IMR-90 (cell line): ENCODE measurements at regions not wholly inside any gene's neighbourhood (a gene's known extent, or its start where the extent isn't known, plus 50 kb on each side); places are given as distances from the start of the nearest gene placed in this dataset.
A peak's percentile ranks its signal among the peaks of the same experiment; 100 is the strongest.

Source experiments
- ATAC-seq: fragments of 200-7000 bp; cut with Tn5 transposase; 2 replicates; pipeline ENCODE4 v1.9.1; 2020; ENCODE audit warnings: low read depth, mild to moderate bottlenecking, moderate library complexity
- BruUV-seq: library from RNA; stranded (reverse); fragments of 400-500 nt; replicated peaks from 2 replicates; lab custom pipeline; 2021; lab: Mats Ljungman, UMichigan
- CTCF ChIA-PET: fragments of 300-600 bp; formaldehyde crosslinking; extraction: SDS; loops from one replicate; lab custom pipeline; 2021; ENCODE audit warnings: antibody characterized with exemption; lab: Yijun Ruan, JAX
- POLR2A ChIA-PET: fragments of 300-600 bp; sonication (Branson Sonifier 250); formaldehyde crosslinking; loops from one replicate; lab custom pipeline; 2022; ENCODE audit warnings: antibody characterized with exemption; ENCODE audit not compliant: unreplicated experiment; lab: Charles Lee
- DNase-seq: peaks from one replicate; pipeline ENCODE4 v3.0.0; 2013
- H2AFZ ChIP-seq: replicated peaks from 2 replicates; pipeline ENCODE3; 2013; ENCODE audit warnings: low read length, mild to moderate bottlenecking; ENCODE audit not compliant: poor library complexity
- H2AK5ac ChIP-seq: 2 replicates; pipeline ENCODE4 v1.6.1; 2013; ENCODE audit warnings: low read depth, low read length, inconsistent platforms
- H2AK9ac ChIP-seq: replicated peaks from 2 replicates; pipeline ENCODE3; 2013; ENCODE audit warnings: mild to moderate bottlenecking, low read depth, low read length, moderate library complexity; ENCODE audit not compliant: poor library complexity
- H2BK120ac ChIP-seq: 2 replicates; pipeline ENCODE4 v1.6.1; 2013; ENCODE audit warnings: low read depth, low read length, inconsistent platforms
- H2BK15ac ChIP-seq: 3 replicates; pipeline ENCODE4 v1.6.1; 2013; ENCODE audit warnings: low read depth, low read length, inconsistent platforms
- H2BK20ac ChIP-seq: 2 replicates; pipeline ENCODE4 v1.6.1; 2013; ENCODE audit warnings: low read depth, mild to moderate bottlenecking, inconsistent platforms, low read length, moderate library complexity
- H2BK5ac ChIP-seq: 2 replicates; pipeline ENCODE4 v1.6.1; 2013; ENCODE audit warnings: mild to moderate bottlenecking, low read depth, low read length, inconsistent platforms; ENCODE audit not compliant: poor library complexity, severe bottlenecking
- H3K14ac ChIP-seq: replicated peaks from 2 replicates; pipeline ENCODE4 v1.6.1; 2013; ENCODE audit warnings: low read depth, low read length, inconsistent platforms
- H3K18ac ChIP-seq: 2 replicates; pipeline ENCODE4 v1.6.1; 2013; ENCODE audit warnings: low read depth, low read length, control low read depth
- H3K23ac ChIP-seq: 2 replicates; pipeline ENCODE4 v1.6.1; 2013; ENCODE audit warnings: low read depth, low read length, inconsistent platforms
- H3K27ac ChIP-seq: 2 replicates; pipeline ENCODE4 v1.5.1; 2013; ENCODE audit warnings: mild to moderate bottlenecking, control low read depth, low read length; ENCODE audit not compliant: insufficient read depth
- H3K27me3 ChIP-seq: 2 replicates; pipeline ENCODE4 v1.6.1; 2013; ENCODE audit warnings: low read length; ENCODE audit not compliant: control insufficient read depth, insufficient read depth
- H3K36me3 ChIP-seq: 2 replicates; pipeline ENCODE4 v1.6.1; 2013; ENCODE audit warnings: low read length, mixed read lengths; ENCODE audit not compliant: control insufficient read depth, insufficient read depth
- H3K4ac ChIP-seq: 2 replicates; pipeline ENCODE4 v1.6.1; 2013; ENCODE audit warnings: low read depth, low read length, inconsistent platforms
- H3K4me1 ChIP-seq: 2 replicates; pipeline ENCODE4 v1.6.1; 2013; ENCODE audit warnings: low read length, mixed read lengths; ENCODE audit not compliant: control insufficient read depth, insufficient read depth
- H3K4me2 ChIP-seq: 2 replicates; pipeline ENCODE4 v1.6.1; 2013; ENCODE audit warnings: low read depth, mild to moderate bottlenecking, control low read depth, low read length, moderate library complexity
- H3K4me3 ChIP-seq: 2 replicates; pipeline ENCODE4 v1.5.1; 2013; ENCODE audit warnings: low read depth, mild to moderate bottlenecking, control low read depth, low read length, moderate library complexity; ENCODE audit not compliant: insufficient read depth
- H3K56ac ChIP-seq: 2 replicates; pipeline ENCODE4 v1.6.1; 2013; ENCODE audit warnings: low read length, inconsistent platforms; ENCODE audit not compliant: insufficient read depth; ENCODE audit errors: extremely low read depth
- H3K79me1 ChIP-seq, 2 experiments: 2 replicates each; pipeline ENCODE4 v1.6.1; 2013; ENCODE audit warnings: low read length in 2 of 2, inconsistent platforms in 1 of 2, low read depth in 1 of 2
- H3K9ac ChIP-seq: 2 replicates; pipeline ENCODE4 v1.6.1; 2013; ENCODE audit warnings: low read depth, low read length, control low read depth
- H3K9me1 ChIP-seq: 2 replicates; pipeline ENCODE4 v1.6.1; 2013; ENCODE audit warnings: low read length, inconsistent platforms; ENCODE audit not compliant: insufficient read depth
- H3K9me3 ChIP-seq: 2 replicates; pipeline ENCODE4 v1.6.1; 2013; ENCODE audit warnings: low read length; ENCODE audit not compliant: control insufficient read depth, insufficient read depth
- H4K20me1 ChIP-seq: 2 replicates; pipeline ENCODE4 v1.6.1; 2013; ENCODE audit warnings: low read length, inconsistent platforms; ENCODE audit not compliant: insufficient read depth
- H4K5ac ChIP-seq: 2 replicates; pipeline ENCODE4 v1.6.1; 2013; ENCODE audit warnings: mild to moderate bottlenecking, low read depth, low read length, control low read depth
- H4K8ac ChIP-seq, 2 experiments: 2 replicates each; pipeline ENCODE4 v1.6.1; 2013; ENCODE audit warnings: low read depth in 2 of 2, low read length in 2 of 2, control low read depth in 1 of 2, inconsistent platforms in 1 of 2
- H4K91ac ChIP-seq: 2 replicates; pipeline ENCODE4 v1.6.1; 2013; ENCODE audit warnings: low read depth, low read length, inconsistent platforms; ENCODE audit not compliant: insufficient read depth
- CHD1 ChIP-seq: IDR thresholded peaks from 2 replicates; pipeline ENCODE4 v1.6.1; 2012; ENCODE audit warnings: low read depth, low read length, improper control_type of control experiment
- MAFK ChIP-seq: IDR thresholded peaks from 2 replicates; pipeline ENCODE4 v1.6.1; 2012; ENCODE audit warnings: low read depth, low read length, improper control_type of control experiment
- RFX5 ChIP-seq: IDR thresholded peaks from 2 replicates; pipeline ENCODE4 v1.8.0; 2012; ENCODE audit warnings: low read depth, mild to moderate bottlenecking, low read length, moderate library complexity
- WGBS, 2 experiments: methylation state at CpG; one replicate each; pipeline versions ENCODE4 v1.1.5 to v1.1.7; 2013; ENCODE audit warnings: missing lambda C conversion rate in 2 of 2; ENCODE audit not compliant: insufficient read length in 1 of 2; ENCODE audit errors: extremely low coverage in 2 of 2; 5-methylcytosine and 5-hydroxymethylcytosine counted together
- dilution Hi-C: fragments of 300-500 bp; cut with HindIII; formaldehyde crosslinking; loops from one replicate; pipeline ENCODE4 v1.14.3; 2018; ENCODE audit warnings: low sequenced_read_pairs; ENCODE audit not compliant: unreplicated experiment
- in situ Hi-C: fragments of 300-500 bp; cut with MboI; formaldehyde crosslinking; loops from 3 replicates; pipeline ENCODE4 v1.14.3; 2019; ENCODE audit warnings: low sequenced_read_pairs, inconsistent platforms, mixed read lengths
- intact Hi-C: fragments of 100-400 bp; cut with micrococcal nuclease; formaldehyde crosslinking; loops from 2 replicates; pipeline ENCODE4 v1.10.0; 2022

- H4K20me1 ChIP-seq, result no peaks in the 10 kb centered on the region
- H3K9ac ChIP-seq, result no peak overlapping the region
- intact Hi-C loops (loop anchor here (5.0 kb wide), 1 partner anchor 36 kb away; no protein-coding TSS in a partner anchor), dilution Hi-C loops (no loop called here), in situ Hi-C loops (no loop called here)
- peak overlapping the region; percentile 71 for H4K91ac ChIP-seq
- DNase-seq (no peak), ATAC-seq (no peak)
- CTCF ChIA-PET, result interaction anchor here (0.6 kb wide), 1 partner anchor 45 kb away, joined by 3 read pairs; no protein-coding TSS in a partner anchor
- WGBS, 2 experiments, result no CpG with 5 or more reads among the region's 3 CpGs
- H2BK20ac ChIP-seq, result peak overlapping the region; percentile 93; the same call in 1 of the 2 replicates
- H4K5ac ChIP-seq, result peak overlapping the region; percentile 93; the same call in 1 of the 2 replicates
- no peak overlapping the region for H2AFZ ChIP-seq
- H2AK9ac ChIP-seq, result no peak overlapping the region
- peak overlapping the region; percentile 64; the same call in 1 of the 2 replicates for H3K4ac ChIP-seq
- H3K56ac ChIP-seq, result no peak overlapping the region
- TF ChIP-seq CHD1 (no peak), RFX5 (no peak), MAFK (no peak)
- POLR2A ChIA-PET, result no interaction called here
- no TSS peak for BruUV-seq
- H3K9me3 ChIP-seq, result no peaks in the 10 kb centered on the region; the same call in 1 of the 2 replicates
- peak overlapping the region; percentile 75; the same call in 1 of the 3 replicates for H2BK15ac ChIP-seq
- H3K79me1 ChIP-seq, result peaks cover 0 to 6% of the 10 kb centered on the region in 2 experiments; a peak in 2 of 4 replicates
- no peaks in the 10 kb centered on the region for H3K27me3 ChIP-seq
- H3K23ac ChIP-seq, result no peak overlapping the region
- no peaks in the 10 kb centered on the region for H3K36me3 ChIP-seq
- no peak overlapping the region for H3K4me3 ChIP-seq
- peak overlapping the region; percentile 93; the same call in 1 of the 2 replicates for H2BK120ac ChIP-seq
- peak overlapping the region; percentile 33; the same call in 1 of the 2 replicates for H3K27ac ChIP-seq
- H3K4me2 ChIP-seq, result no peak overlapping the region
- peak overlapping the region; percentile 36 to 90; a peak in 2 of 4 replicates for H4K8ac ChIP-seq
- H3K4me1 ChIP-seq, result peaks cover 23% of the 10 kb centered on the region
- 0 out of 2 replicates have a peak overlapping the region, but pooled peaks have one; percentile 33 for H3K14ac ChIP-seq
- H3K18ac ChIP-seq, result peak overlapping the region; percentile 95
- peak overlapping the region; percentile 90; the same call in 1 of the 2 replicates for H2AK5ac ChIP-seq
- H3K9me1 ChIP-seq, result peaks cover 7% of the 10 kb centered on the region
- peak overlapping the region; percentile 50 for H2BK5ac ChIP-seq
These were observed 591.9 kb downstream of the CD109 start for GRCh38 chr6:74287932-74288331.
